H1 (cell line): ENCODE measurements at regions not wholly inside any gene's neighbourhood (a gene's known extent, or its start where the extent isn't known, plus 50 kb on each side); places are given as distances from the start of the nearest gene placed in this dataset.

Experiments
- CTCF ChIA-PET: fragments of 300-600 bp; sonication (Branson Sonifier 250); formaldehyde crosslinking; loops from one replicate; lab custom pipeline; 2021; ENCODE audit not compliant: partially characterized antibody; lab: Charles Lee
- POLR2A ChIA-PET: fragments of 300-600 bp; sonication (Branson Sonifier 250); formaldehyde crosslinking; loops from one replicate; lab custom pipeline; 2021; ENCODE audit warnings: inconsistent platforms; ENCODE audit not compliant: partially characterized antibody; lab: Charles Lee
- DNase-seq, 2 experiments: peaks; one replicate each; pipeline versions ENCODE4 v3.0.0 to v3.0.0-alpha.2; 2010 to 2022; ENCODE audit warnings: low spot score in 2 of 2, low read depth in 1 of 2, mixed read lengths in 1 of 2
- FAIRE-seq: peaks from 2 replicates; lab custom pipeline; 2011; peaks lifted over from hg19 to GRCh38; lab: Jason Lieb, UNC
- H2AFZ ChIP-seq: 2 replicates; pipeline ENCODE4 v1.8.1; 2012; ENCODE audit warnings: low read length, inconsistent platforms
- H2AK5ac ChIP-seq: 2 replicates; pipeline ENCODE4 v1.6.1; 2013; ENCODE audit warnings: low read depth, low read length
- H2BK120ac ChIP-seq: replicated peaks from 2 replicates; pipeline ENCODE3; 2013; ENCODE audit warnings: low read depth, low read length, inconsistent platforms
- H2BK12ac ChIP-seq: 2 replicates; pipeline ENCODE4 v1.6.1; 2013; ENCODE audit warnings: low read depth, low read length
- H2BK15ac ChIP-seq: 2 replicates; pipeline ENCODE4 v1.6.1; 2013; ENCODE audit warnings: low read length
- H2BK20ac ChIP-seq: 2 replicates; pipeline ENCODE4 v1.6.1; 2013; ENCODE audit warnings: low read length
- H2BK5ac ChIP-seq: 2 replicates; pipeline ENCODE4 v1.6.1; 2013; ENCODE audit warnings: low read depth, low read length
- H3K14ac ChIP-seq: 2 replicates; pipeline ENCODE4 v1.6.1; 2013; ENCODE audit warnings: inconsistent platforms; ENCODE audit not compliant: insufficient read length
- H3K18ac ChIP-seq: 2 replicates; pipeline ENCODE4 v1.6.1; 2013; ENCODE audit warnings: low read length; ENCODE audit errors: extremely low read depth
- H3K23ac ChIP-seq: 2 replicates; pipeline ENCODE4 v1.6.1; 2013; ENCODE audit warnings: inconsistent platforms; ENCODE audit not compliant: insufficient read length
- H3K23me2 ChIP-seq: 2 replicates; pipeline ENCODE4 v1.6.1; 2013; ENCODE audit warnings: low read depth, low read length
- H3K27ac ChIP-seq: 2 replicates; pipeline ENCODE4 v1.6.1; 2011; ENCODE audit warnings: low read depth, low read length, inconsistent platforms
- H3K27me3 ChIP-seq, 4 experiments: replicated peaks in 1 of 4; 1 replicate in 1 of 4; 2 replicates in 3 of 4; pipeline versions ENCODE4 v1.6.1 to v1.8.1; 2011 to 2013; ENCODE audit warnings: low read length in 3 of 4, mild to moderate bottlenecking in 3 of 4, inconsistent platforms in 2 of 4, mixed read lengths in 2 of 4, moderate library complexity in 1 of 4; ENCODE audit not compliant: control insufficient read depth in 3 of 4, insufficient read depth in 3 of 4; ENCODE audit errors: extremely low read depth in 1 of 4
- H3K36me3 ChIP-seq, 4 experiments: 2 replicates each; pipeline versions ENCODE4 v1.6.1 to v1.8.1; 2011 to 2013; ENCODE audit warnings: mild to moderate bottlenecking in 4 of 4, low read length in 3 of 4, moderate library complexity in 2 of 4, control low read depth in 1 of 4, inconsistent platforms in 1 of 4; ENCODE audit not compliant: insufficient read depth in 4 of 4, control insufficient read depth in 2 of 4
- H3K4ac ChIP-seq: replicated peaks from 2 replicates; pipeline ENCODE3; 2013; ENCODE audit warnings: low read length, low read depth, mixed read lengths, inconsistent platforms; ENCODE audit not compliant: insufficient read length
- H3K4me1 ChIP-seq, 4 experiments: replicated peaks in 1 of 4; 1 replicate in 1 of 4; 2 replicates in 3 of 4; pipeline versions ENCODE4 v1.6.1 to v1.8.1; 2011 to 2013; ENCODE audit warnings: low read length in 3 of 4, inconsistent platforms in 2 of 4, mixed read lengths in 1 of 4; ENCODE audit not compliant: insufficient read depth in 4 of 4, control insufficient read depth in 3 of 4
- H3K4me2 ChIP-seq, 2 experiments: 2 replicates each; pipeline versions ENCODE4 v1.6.1 to v1.8.1; 2011 to 2013; ENCODE audit warnings: low read depth in 2 of 2, low read length in 2 of 2, control low read depth in 1 of 2, inconsistent platforms in 1 of 2, mild to moderate bottlenecking in 1 of 2; ENCODE audit not compliant: insufficient read depth in 1 of 2
- H3K4me3 ChIP-seq, 4 experiments: fragments of 200-600, 300-600 bp in 1 of 4; sonication (generic), shearing (Covaris generic), sonication (Bioruptor Twin) in 1 of 4; 2 replicates each; pipeline versions ENCODE4 v1.5.1 to v1.8.1; 2011 to 2016; ENCODE audit warnings: low read length in 4 of 4, low read depth in 3 of 4, control low read depth in 2 of 4, inconsistent platforms in 2 of 4, mild to moderate bottlenecking in 2 of 4, mixed read lengths in 1 of 4, moderate library complexity in 1 of 4; ENCODE audit not compliant: insufficient read depth in 2 of 4; ENCODE audit errors: extremely low read depth in 1 of 4
- H3K56ac ChIP-seq: replicated peaks from 2 replicates; pipeline ENCODE3; 2013; ENCODE audit warnings: low read depth, mild to moderate bottlenecking, mixed read lengths, low read length, inconsistent platforms; ENCODE audit not compliant: insufficient read length
- H3K79me1 ChIP-seq: 2 replicates; pipeline ENCODE4 v1.6.1; 2013; ENCODE audit warnings: low read depth, low read length, control low read depth
- H3K79me2 ChIP-seq, 2 experiments: 2 replicates each; pipeline versions ENCODE4 v1.6.1 to v1.8.1; 2012 to 2013; ENCODE audit warnings: low read length in 2 of 2, mild to moderate bottlenecking in 2 of 2, inconsistent platforms in 1 of 2; ENCODE audit not compliant: insufficient read depth in 2 of 2, control insufficient read depth in 1 of 2
- H3K9ac ChIP-seq, 4 experiments: replicated peaks in 1 of 4; 1 replicate in 1 of 4; 2 replicates in 3 of 4; pipeline versions ENCODE4 v1.6.1 to v1.8.1; 2011 to 2013; ENCODE audit warnings: low read depth in 3 of 4, low read length in 3 of 4, control low read depth in 2 of 4, mild to moderate bottlenecking in 2 of 4, moderate library complexity in 2 of 4, inconsistent platforms in 1 of 4; ENCODE audit errors: extremely low read depth in 1 of 4
- H3K9me3 ChIP-seq, 2 experiments: 2 replicates each; pipeline versions ENCODE4 v1.6.1 to v1.8.1; 2012 to 2013; ENCODE audit warnings: mild to moderate bottlenecking in 2 of 2, moderate library complexity in 2 of 2, control low read depth in 1 of 2, inconsistent platforms in 1 of 2, low read depth in 1 of 2, low read length in 1 of 2, mixed read lengths in 1 of 2; ENCODE audit not compliant: insufficient read depth in 2 of 2
- H4K20me1 ChIP-seq, 2 experiments: replicated peaks in 1 of 2; 2 replicates each; pipeline versions ENCODE3 to v1.8.1; 2011 to 2013; ENCODE audit warnings: inconsistent platforms in 2 of 2, low read length in 2 of 2, mild to moderate bottlenecking in 1 of 2; ENCODE audit not compliant: insufficient read depth in 2 of 2, control insufficient read depth in 1 of 2
- H4K5ac ChIP-seq: 2 replicates; pipeline ENCODE4 v1.6.1; 2013; ENCODE audit warnings: low read length, low read depth, mixed read lengths, inconsistent platforms; ENCODE audit not compliant: insufficient read length
- H4K8ac ChIP-seq: 2 replicates; pipeline ENCODE4 v1.8.0; 2013; ENCODE audit warnings: mild to moderate bottlenecking, moderate library complexity, low read length, inconsistent platforms; ENCODE audit not compliant: insufficient read depth; ENCODE audit errors: extremely low read depth
- H4K91ac ChIP-seq: replicated peaks from 2 replicates; pipeline ENCODE3; 2013; ENCODE audit warnings: low read length, mixed read lengths, inconsistent platforms; ENCODE audit not compliant: insufficient read length
- ATF2 ChIP-seq: IDR thresholded peaks from 2 replicates; pipeline ENCODE4 v1.6.1; 2012; ENCODE audit warnings: low read length, inconsistent platforms
- ATF3 ChIP-seq: IDR thresholded peaks from 2 replicates; pipeline ENCODE4 v1.6.1; 2011; ENCODE audit warnings: low read depth, mild to moderate bottlenecking, low read length; ENCODE audit not compliant: insufficient read depth
- CEBPB ChIP-seq: IDR thresholded peaks from 2 replicates; pipeline ENCODE4 v1.6.1; 2012; ENCODE audit warnings: low read depth, low read length
- HDAC6 ChIP-seq: IDR thresholded peaks from one replicate; pipeline ENCODE4 v1.7.1; 2012; ENCODE audit warnings: low read depth, mild to moderate bottlenecking, inconsistent platforms, low read length, moderate library complexity
- JUN ChIP-seq: IDR thresholded peaks from 2 replicates; pipeline ENCODE4 v1.6.1; 2011; ENCODE audit warnings: low read depth, mild to moderate bottlenecking, improper control_type of control experiment, low read length
- KDM1A ChIP-seq: fragments of 200-600, 300-600 bp; sonication (generic); IDR thresholded peaks from 2 replicates; pipeline ENCODE4 v1.7.1; 2016; ENCODE audit warnings: mild to moderate bottlenecking, low read length, borderline replicate concordance
- KDM4A ChIP-seq: IDR thresholded peaks from one replicate; pipeline ENCODE4 v1.7.1; 2012; ENCODE audit warnings: low read depth, mild to moderate bottlenecking, moderate library complexity, low read length, inconsistent platforms; ENCODE audit not compliant: severe bottlenecking
- NANOG ChIP-seq: IDR thresholded peaks from 2 replicates; pipeline ENCODE4 v1.6.1; 2011; ENCODE audit warnings: low read length, low read depth, mild to moderate bottlenecking, inconsistent platforms; ENCODE audit not compliant: insufficient read depth, poor library complexity, severe bottlenecking
- RAD21 ChIP-seq, 2 experiments: IDR thresholded peaks in 1 of 2; conservative IDR thresholded peaks in 1 of 2; 2 replicates each; pipeline ENCODE4 v1.6.1; 2011; ENCODE audit warnings: low read depth in 2 of 2, low read length in 2 of 2, improper control_type of control experiment in 1 of 2, inconsistent platforms in 1 of 2, mild to moderate bottlenecking in 1 of 2, moderate library complexity in 1 of 2
- RBBP5 ChIP-seq: IDR thresholded peaks from 2 replicates; pipeline ENCODE4 v1.7.1; 2012; ENCODE audit warnings: low read depth, mild to moderate bottlenecking, inconsistent platforms, low read length, moderate library complexity, borderline replicate concordance
- RFX5 ChIP-seq: IDR thresholded peaks from 2 replicates; pipeline ENCODE4 v1.6.1; 2011; ENCODE audit warnings: low read depth, low read length, improper control_type of control experiment, borderline replicate concordance
- TAF7 ChIP-seq: optimal IDR thresholded peaks from 2 replicates; pipeline ENCODE3; 2011; ENCODE audit warnings: low read depth, mild to moderate bottlenecking, inconsistent platforms, low read length, moderate library complexity, borderline replicate concordance
- WGBS, 2 experiments: shearing (Covaris generic) in 1 of 2; methylation state at CpG; one replicate each; pipeline versions ENCODE4 v1.1.6 to v1.1.7; 2013 to 2015; ENCODE audit warnings: low lambda C conversion rate in 2 of 2, mixed read lengths in 2 of 2, inconsistent platforms in 1 of 2, low coverage in 1 of 2, missing lambda C conversion rate in 1 of 2; ENCODE audit not compliant: insufficient replicate concordance in 2 of 2, insufficient coverage in 1 of 2, insufficient read length in 1 of 2; ENCODE audit errors: extremely low coverage in 1 of 2, missing lambda C conversion rate in 1 of 2; 5-methylcytosine and 5-hydroxymethylcytosine counted together

GRCh38 chrX:145687146-145687545 is 130.5 kb upstream of the SLITRK2 start:
- no peak overlapping the region for H4K5ac ChIP-seq
- no peak overlapping the region for H2AFZ ChIP-seq
- H3K79me1 ChIP-seq = no peaks in the 10 kb centered on the region
- no peaks in the 10 kb centered on the region for H3K27me3 ChIP-seq
- no peak overlapping the region for H3K4me2 ChIP-seq
- no peak overlapping the region for H3K14ac ChIP-seq
- no peak overlapping the region for H4K8ac ChIP-seq
- no peaks in the 10 kb centered on the region for H3K4me1 ChIP-seq
- H3K4me3 ChIP-seq = no peak overlapping the region
- H3K79me2 ChIP-seq = no peaks in the 10 kb centered on the region
- no peak overlapping the region for H3K27ac ChIP-seq
- H3K9ac ChIP-seq = no peak overlapping the region
- no peaks in the 10 kb centered on the region for H3K23me2 ChIP-seq
- no peaks in the 10 kb centered on the region for H4K20me1 ChIP-seq
- H2BK20ac ChIP-seq = no peak overlapping the region
- no peak overlapping the region for H3K4ac ChIP-seq
- H4K91ac ChIP-seq = no peak overlapping the region
- H3K18ac ChIP-seq = no peak overlapping the region
- H3K56ac ChIP-seq = no peak overlapping the region
- CTCF ChIA-PET = no interaction called here
- H2BK12ac ChIP-seq = no peak overlapping the region
- H2BK15ac ChIP-seq = no peak overlapping the region
- H3K36me3 ChIP-seq = no peaks in the 10 kb centered on the region
- FAIRE-seq (no peak), DNase-seq (no peak)
- WGBS, 2 experiments = 94% methylated on average over 4 of the region's 4 CpGs; no CpG with 5 or more reads in 1 of the 2 experiments
- H2BK5ac ChIP-seq = no peak overlapping the region
- H2AK5ac ChIP-seq = no peak overlapping the region
- H3K23ac ChIP-seq = no peak overlapping the region
- no peak overlapping the region for H2BK120ac ChIP-seq
- POLR2A ChIA-PET = no interaction called here
- no peaks in the 10 kb centered on the region for H3K9me3 ChIP-seq
- TF ChIP-seq ATF3 (no peak), RBBP5 (no peak), RAD21 (IDR thresholded peaks at IDR 0.05 in 1 of 2, conservative IDR thresholded peaks at IDR 0.05 in 1 of 2; ENCODE audit: low read depth in 2 of 2, low read length in 2 of 2) (no peak), JUN (no peak), KDM1A (no peak), CEBPB (no peak), TAF7 (no peak), HDAC6 (no peak), KDM4A (no peak), NANOG (no peak), RFX5 (no peak), ATF2 (no peak)
